HPDE6-E6E7 (cell line): ENCODE measurements at regions not wholly inside any gene's neighbourhood (a gene's known extent, or its start where the extent isn't known, plus 50 kb on each side); places are given as distances from the start of the nearest gene placed in this dataset.

Source experiments
- DNase-seq: peaks from one replicate; pipeline ENCODE4 v3.0.0; 2011; ENCODE audit warnings: missing footprints; ENCODE audit errors: extremely low spot score

DNA sequence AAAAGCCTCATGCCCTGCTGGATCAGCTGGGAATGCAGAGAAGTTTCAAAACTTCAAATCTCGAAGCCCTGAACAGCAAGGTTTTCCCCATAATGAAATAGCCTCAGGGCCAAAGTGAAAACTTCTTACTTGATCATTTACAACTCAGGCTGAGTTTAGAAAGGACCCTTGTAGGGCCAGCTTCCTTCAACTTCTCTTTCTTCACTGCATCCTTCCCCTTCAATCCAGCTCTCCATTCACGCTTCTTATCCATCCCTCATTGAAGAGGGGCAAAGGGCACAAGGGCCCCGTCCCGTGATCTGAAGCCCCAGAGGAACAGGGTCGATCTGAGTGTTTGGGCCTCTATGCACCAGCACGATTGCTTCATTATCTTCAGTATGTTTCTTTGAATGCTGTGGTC lies 392.2 kb upstream of the CELF2 start:
- no peak for DNase-seq

DNA sequence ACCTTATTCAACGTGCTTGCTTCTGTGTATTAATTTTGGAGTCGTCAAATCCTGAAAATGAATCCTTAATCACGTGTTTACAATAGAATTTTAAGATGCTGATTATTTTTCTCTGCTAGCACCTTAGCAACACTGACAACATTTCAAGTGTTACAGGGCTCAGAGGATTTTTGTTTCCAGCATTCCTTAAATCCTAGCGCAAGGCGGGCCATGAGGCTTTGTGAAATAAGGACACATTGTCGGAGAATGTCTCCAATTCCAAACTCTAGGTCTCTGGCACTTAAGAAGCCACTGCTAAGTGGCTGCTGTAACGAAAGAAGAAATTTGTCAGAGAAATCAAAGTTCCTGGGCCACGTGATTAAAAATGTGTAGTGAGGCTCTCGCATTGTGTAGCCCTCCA lies 390.9 kb upstream of the CELF2 start:
- DNase-seq: no peak

DNA sequence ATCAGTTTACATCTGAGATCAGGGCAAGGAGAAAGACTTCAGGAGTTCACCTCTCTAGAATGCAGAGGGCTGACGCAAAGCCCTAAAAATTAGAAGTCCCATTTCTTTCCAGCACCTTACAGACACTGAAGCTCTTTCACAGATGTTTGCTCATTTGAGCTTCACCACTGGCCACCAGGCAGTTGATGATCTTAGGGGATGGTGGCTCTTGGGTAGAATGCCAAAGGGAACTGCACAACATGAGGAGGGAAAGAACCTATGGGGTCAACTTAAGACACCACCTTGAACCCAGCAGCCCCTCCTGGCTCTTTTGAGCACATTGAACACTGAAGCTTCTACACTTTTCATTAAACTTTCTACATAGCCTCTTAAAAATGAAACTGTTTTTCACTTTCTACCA lies 390.3 kb upstream of the CELF2 start:
- no peak for DNase-seq

DNA sequence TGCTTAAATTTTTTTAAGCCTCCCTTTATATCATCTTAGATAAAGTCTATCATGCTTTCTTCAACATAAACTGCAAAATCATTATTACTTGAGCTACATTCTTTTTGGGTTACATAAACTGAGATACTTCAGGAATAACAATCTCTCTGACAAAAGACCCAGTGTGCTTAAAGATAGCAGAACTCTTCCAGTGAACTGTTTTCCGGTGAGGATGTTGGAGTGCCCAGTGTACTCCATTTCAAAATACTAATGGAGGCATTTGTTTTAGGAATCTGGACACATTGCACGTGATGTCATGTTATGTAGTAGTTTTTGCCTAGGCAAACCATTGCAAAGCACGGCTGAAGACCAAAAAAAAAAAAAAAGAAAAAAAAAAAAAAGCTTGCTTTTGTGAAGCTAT lies 388.2 kb upstream of the CELF2 start:
- DNase-seq: no peak

DNA sequence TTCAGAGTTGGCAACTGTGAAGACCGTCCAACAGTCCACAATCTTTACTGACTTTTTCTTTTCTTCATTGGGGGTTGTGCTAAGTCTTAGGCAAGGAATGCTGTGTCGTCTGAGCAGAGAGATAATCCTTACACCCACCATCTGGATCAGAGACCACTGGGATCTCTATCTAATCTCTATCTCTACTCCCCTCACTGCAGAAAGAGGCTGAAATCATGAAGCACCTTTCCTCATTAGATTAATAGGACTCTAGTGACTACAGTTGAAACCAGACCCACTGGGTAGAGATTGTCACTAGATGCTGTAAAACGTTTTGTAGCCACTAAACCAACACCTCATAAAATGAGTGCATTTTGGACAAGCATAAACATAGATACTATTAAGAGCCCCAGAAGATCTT lies 387.4 kb upstream of the CELF2 start:
- no peak for DNase-seq

DNA sequence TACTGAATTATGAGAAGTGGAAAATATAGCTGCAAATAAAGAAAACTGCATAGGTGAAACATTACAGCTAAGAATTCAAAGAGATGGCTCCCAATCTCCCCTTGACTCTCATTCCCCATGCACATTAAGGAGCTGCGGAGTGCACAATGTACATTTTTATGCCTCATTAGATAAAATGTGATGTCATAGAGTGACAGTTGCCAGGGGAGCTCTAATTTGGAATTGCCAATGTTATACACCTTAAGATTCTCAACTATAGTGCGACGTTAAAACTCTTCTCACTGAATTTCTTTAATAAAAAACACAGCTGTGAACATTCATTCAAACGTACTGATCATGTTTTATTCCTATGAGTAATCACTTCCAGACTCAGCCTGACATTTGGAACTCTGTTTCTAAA lies 386.9 kb upstream of the CELF2 start:
- no peak for DNase-seq

DNA sequence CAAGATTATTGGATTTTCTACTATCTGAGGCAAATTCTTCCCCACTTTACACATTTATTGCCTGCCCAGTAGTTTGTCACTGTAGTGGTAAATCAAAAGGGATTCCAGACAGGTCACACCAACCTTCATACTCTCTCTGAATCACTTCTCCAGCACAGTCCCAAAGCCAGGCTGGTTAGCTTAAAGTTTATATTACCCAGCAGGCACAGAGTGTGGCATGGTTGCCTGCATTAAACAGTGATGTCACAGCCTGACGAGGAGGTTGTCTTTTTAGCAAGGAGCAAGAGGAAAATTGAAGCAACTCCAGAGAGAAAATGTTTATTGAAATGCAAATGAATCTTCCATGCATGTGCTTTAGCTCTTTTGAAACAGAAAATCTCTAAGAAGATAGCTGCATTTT lies 375.5 kb upstream of the CELF2 start:
- DNase-seq: no peak

DNA sequence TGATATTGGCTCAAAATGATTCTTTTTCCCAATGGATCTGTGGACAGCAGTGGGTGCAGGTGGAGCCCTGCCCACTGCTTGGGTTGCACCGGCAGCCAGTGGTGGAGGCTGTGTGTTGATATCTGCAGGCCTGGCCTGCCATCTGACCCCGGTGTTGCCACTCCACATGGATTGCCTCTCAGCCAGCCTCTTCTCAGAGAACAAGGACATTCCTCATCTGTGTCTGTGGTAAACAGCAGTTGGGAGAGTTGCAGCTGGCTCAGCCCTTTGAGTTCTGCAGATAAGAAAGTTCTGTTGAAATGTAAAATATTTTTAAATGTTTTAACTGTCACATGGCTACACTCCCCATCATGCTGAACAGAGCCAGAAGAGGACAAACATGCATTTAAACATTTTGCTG lies 374.9 kb upstream of the CELF2 start:
- DNase-seq: no peak

DNA sequence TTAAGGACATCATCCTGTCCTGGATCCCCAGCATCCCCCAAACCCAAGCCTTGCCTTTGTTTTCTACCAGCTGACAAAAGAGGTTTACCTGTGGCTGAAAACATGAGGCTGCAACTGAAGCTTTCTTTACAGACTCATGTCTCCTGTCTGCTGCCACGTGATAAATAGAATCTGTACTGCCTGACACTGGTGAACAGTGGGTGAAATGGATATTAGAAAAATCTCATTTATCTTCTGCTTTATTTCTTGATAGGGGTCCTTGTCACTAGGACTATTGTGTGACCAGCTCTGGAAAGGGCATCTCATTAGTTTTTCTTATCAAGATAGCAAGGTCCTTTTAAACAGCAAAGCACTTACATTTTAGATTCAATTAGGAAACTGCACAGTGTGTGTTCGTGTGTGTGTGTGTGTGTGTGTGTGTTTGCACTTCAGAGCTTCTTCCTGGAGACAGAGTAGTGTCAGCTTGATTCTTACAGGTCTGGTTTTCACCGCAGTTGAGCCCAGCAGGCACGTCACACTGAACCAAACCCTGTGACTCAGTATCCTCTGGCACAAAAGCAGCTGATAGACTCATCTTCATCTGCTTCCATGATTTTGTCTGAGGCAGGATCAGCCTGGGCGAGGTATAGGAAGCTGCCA lies 373.5 kb upstream of the CELF2 start:
- no peak for DNase-seq

DNA sequence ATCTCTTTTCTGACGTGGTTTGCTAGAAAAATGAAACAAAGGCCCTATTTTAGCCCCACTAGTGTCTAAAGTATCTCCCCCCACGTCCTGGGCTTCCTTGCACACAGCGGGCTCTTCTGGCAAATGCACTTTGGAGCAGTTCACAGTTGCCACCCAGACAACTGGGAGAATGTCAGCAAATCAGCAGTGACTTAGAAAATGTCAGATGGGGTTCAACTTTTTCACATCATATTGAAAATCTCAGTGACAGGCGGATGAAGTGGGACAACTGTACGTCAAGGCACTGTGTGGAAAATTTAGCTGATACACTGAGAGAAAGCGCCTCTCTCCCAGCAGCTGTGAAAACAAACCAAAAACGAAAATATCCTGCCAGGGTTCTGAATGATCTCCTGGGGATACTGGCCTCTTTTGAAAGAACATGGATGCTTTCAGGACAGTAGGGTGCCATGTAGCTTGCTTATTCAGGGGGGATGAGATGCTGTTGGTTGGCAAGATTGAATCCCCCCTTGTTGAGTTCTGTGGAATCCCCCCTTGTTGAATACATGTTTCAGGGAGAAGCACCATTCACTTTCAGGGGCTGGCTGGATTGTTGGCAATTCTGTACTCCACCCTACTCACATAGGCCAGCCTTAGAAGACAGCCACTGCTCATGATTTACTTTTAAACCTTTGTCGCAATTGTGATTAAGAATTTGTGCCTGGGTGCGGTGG lies 372.8 kb upstream of the CELF2 start:
- no peak for DNase-seq

DNA sequence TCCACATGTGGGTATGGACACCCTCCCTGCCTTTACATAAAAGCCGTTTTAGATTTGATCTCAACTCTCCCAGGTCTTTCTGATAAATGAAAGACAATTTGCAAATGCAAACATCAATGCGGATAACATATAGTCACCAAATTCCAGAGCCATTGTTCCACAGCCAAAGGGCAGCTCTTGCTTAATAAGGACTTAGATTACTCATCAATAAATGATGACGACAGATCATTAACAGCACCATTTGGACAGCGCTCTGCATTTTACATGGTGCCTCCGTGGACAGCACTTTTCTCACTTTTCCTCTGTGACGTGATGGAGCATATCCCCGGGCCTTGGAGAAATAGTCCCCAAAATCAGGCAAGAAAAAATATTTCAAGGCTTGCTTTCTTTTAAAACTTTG lies 370.3 kb upstream of the CELF2 start:
- no peak for DNase-seq

DNA sequence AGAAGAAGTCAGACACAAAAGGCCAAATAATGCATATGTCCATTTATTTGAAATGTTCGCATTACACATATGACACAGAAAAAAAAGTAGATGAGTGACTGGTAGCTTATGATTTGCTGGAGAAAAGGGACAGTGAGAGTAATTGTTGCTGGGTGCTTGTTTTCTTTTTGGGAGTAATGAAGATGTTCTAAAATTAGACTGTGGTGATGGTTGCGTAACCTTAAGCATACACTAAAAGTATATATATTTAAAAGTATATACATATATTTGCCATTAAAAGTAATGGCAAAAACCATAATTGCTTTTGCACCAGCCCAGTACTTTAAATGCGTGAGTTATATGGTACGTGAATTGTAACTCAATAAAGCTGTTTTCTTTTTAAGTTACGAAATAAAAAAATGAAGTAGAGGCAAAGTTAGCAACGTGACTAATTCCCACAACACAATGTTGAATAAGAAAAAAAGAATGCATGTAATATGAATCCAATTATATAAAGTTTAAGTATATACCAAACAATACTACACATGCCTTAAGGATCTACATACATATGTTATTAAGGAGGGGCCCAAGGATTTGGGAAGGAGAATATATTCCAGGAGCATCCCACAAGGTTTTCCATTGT lies 360.4 kb upstream of the CELF2 start:
- no peak for DNase-seq

DNA sequence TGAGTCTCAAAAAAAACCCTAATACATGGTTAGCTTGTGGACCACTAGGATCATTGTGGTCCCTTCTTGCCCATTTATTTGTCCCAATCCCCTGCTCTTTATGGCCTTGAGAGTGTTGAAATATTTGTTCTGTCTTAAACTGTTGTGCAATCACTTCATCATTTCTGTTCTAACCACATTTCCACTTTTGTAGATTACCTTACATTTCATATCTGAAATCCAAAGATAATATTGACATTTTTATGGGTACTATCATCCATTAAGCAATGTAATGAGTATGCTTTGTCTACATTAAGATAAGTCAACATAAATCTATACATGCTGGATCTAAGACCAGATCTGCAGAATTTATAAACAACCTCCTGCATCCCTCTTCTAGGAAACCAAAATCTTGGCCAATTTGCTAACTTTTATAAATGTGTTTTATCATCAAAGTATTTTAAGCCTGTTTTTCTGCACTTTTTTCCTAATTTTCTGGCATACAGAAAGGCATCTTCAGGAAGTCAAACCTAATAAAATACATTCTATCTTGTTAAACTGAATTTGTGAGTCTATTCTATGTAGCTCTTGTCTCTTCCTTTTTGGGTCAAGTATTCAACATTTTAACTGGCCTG lies 359.4 kb upstream of the CELF2 start:
- DNase-seq: no peak

DNA sequence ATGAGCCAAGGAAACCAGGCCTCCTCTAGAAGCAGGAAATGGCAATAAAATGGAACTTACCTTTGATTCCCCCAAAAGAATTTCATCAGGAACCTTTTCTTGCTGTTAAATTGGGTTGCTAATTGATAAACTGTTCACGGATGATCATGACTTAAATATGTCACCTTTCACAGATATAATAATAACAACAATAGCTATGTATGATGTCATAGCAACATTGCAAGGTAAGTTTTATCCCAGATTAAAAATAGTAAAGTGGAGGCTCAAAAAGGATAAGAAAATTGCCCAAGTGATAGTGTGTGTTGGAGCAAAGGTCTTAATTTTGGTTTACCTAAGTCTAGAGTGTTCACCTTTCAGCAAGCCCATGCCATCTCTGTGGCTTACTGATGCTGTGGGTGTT lies 357.6 kb upstream of the CELF2 start:
- no peak for DNase-seq

DNA sequence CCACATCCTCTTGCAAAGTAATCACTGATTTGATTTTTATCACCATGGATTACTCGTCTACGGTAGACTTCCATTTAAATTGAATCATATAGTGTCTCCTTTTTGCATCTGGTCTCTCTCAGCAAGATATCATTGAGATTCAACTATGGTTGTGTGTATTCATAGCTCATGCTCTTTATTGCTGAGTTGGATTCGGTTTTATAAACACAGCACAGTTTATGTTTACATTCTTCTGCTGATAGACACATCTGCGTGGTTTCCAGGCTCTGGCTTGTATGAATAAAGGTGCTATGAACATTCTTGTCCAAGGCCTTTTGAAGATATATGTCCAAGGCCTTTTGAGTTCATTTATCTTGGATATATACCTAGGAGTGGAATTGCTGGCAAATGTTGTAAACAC lies 356.5 kb upstream of the CELF2 start:
- no peak for DNase-seq

DNA sequence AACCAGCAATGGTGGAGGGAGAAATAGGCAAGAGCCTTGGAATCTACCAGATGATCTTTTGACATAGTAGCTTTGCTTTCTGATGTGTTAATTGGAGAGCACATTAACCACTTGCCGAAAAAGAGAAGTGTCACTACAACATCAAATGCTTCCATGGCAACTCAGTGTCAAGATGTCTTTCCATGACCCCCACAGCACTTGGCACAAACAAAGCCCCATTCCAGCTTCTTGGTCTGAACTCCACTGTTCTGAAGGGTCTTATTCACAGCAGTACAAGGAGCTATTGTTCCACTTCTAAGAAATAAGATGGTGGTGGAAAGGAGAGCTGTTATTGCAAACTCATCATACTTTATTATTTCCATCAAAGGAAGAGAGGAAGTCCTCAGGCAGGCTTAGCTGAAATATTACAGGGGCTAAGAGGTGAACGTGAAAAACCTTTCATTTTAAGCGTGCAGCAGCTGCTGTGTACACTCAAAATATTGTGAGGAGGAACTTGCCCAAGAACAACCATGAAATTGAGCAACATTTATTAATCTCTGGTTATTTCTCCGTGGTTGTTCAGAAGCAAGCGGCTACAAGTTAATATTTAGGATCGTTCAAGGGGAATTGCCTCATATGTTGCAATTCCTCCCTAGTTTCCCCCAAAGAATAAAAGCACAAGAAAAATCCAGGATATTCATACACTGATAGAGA lies 354.8 kb upstream of the CELF2 start:
- no peak for DNase-seq

DNA sequence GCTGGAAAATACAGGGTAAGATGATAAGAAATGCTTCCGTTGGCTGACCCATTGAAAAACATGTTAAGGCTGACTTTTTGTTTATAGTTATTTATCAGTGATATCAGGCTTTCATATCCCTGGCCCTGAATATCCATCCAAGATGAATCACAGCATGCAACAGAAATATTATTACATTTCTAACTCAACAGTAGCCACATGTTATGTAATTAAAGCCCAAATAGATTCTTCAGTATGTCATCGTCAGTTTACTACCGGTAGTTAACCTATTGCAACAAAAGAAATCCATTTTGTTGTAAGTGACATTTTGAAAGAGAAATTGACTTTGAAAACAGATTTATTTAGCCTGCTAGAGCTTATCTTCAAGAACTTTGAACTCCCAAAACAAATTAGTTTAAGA lies 354.1 kb upstream of the CELF2 start:
- no peak for DNase-seq

DNA sequence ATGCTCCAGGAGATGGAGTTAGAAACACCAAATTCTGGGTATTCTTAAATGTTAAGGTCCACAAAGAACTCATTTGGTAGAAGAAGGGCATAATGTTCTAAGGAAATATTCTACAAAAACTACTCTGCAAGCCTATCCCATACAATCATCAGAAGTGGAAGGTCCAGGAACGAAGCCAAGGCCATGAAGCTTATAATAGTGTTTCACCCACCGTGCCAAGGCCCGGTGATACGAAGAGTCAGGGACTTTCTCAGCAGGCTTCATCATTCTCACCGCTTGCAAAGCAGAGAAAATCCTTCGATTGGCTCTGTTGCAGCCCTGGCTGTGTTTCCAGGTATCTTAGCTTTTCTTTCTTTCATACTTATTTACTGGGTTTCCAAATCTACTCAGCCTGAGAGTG lies 351.9 kb upstream of the CELF2 start:
- no peak for DNase-seq

DNA sequence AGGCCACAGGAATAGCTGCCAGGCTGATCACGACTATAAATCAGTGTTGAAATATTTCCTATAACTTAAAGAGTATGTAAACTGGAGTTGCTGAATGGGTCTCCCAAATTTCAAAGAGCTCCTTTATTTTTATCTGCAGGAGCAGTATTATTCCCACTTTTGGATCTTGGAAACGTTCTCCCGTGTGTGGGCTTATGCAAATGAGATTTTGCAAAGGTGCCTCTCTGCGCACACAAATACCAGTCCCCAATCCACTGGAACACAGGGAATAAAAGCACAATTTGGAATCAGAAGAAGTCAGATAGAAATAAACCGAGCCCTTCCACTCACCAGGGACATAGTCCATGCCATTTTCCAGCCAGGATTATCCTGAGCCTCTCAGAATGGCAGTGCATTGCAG lies 350.2 kb upstream of the CELF2 start:
- DNase-seq: no peak

DNA sequence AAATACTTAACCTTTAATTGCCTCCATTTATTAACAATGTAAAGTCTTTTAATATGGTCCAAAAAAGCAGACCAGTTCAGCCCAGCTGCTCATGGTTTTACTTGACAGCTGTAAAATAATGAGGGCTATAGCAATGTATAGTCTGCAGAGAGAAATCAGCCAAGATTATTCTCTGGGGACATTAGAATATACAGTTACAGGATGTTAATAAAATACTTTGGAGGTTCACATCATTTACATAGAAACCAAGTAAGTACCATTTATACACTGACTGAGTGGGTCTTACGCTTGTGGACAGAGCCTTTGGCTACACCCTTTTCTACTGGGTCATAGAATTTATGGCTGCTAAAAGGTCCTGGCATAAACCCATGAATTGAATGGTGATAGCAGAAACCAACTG lies 340.7 kb upstream of the CELF2 start:
- DNase-seq: no peak

DNA sequence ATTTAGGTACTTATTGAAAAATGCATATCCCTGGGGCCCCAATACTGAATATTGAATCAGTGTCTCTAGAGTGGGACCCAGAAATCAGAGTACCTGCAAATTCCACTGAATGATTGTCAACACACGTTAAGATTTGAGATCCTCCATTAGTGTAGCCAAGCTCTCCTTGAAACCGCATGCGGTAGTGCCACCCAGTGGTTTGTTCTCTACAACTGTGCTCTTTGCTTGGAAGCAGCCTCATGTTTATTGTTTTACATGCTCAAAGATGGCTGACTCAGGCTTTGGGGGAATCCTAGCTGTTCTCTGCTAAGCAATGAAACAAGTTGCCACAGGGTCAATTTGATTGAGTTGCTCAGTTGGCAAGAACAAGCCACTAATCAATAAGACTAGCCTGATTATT lies 340.2 kb upstream of the CELF2 start:
- DNase-seq: peak; percentile 7

DNA sequence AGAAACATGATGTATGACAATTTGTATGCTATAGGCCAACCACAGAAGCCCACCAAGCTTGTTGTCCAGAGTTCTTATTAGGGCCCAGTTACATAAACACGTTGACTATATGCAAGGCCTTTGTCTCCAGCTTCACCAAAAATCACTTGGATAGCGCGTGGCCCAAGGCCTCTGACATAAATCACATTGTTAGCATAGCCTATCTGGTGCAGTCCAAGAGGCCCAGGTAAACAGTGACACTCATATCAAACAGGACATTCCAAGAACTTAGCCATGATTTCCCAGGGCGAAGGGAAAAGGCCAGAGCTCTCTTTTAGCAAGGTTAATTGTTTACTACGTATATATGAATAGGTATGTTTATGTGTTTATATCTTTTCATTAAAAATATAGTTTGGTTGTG lies 337.2 kb upstream of the CELF2 start:
- no peak for DNase-seq

DNA sequence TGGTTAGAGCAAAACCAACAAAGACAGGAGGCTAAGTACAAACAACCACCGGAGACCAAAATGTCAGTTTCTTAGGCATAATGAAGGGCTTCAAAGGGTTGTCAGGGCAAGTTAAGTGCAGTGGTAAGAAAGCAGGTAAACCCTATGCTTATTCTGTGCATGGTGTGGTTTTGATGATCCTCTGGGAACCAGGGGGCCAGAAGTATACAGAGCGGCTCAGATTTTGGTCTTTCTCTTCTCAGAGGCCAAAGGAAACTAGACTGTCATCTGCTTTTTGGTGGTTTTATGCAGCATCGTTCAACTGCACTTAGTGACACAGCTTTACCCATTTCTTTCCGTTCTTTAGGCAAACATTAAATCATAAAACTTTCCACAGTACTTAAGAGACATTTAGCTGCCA lies 332.7 kb upstream of the CELF2 start:
- DNase-seq: no peak
